ENCODE measurements at regions not wholly inside any gene's neighbourhood (a gene's known extent, or its start where the extent isn't known, plus 50 kb on each side); places are given as distances from the start of the nearest gene placed in this dataset.

DNA sequence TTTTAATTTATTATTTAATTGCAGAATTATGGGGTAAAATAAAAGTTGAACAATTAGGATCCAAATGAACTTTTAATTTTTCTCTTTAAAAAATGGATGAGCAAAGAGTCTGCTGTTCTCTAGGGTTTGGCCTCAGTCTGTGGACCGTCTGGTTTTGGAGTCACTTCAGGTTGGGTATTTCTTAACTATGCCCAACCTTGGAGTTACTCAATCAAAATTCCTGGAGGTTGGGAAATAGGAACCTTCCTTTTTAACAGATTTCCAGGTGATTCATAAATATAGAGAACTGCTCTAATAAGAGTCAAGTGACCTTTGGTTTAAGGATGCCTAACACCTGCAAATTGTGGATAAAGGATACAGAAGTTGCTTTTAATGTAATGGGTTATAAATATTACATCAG, 241.5 kb upstream of the GCFC2 start:
- H3K4me2 ChIP-seq (ENCODE audit: low read depth, low read length, poor library complexity, severe bottlenecking) = no peak overlapping the region
- no peaks in the 10 kb centered on the region for H3F3A ChIP-seq (ENCODE audit: low read depth)
- H3K9ac ChIP-seq (ENCODE audit: low read depth, low read length, poor library complexity, severe bottlenecking) = no peak overlapping the region
- no peak overlapping the region for H3K4me3 ChIP-seq (ENCODE audit: low read length, poor library complexity, severe bottlenecking)
- H3K36me3 ChIP-seq (ENCODE audit: insufficient read depth, low read length) = no peaks in the 10 kb centered on the region
- no peaks in the 10 kb centered on the region for H3K27me3 ChIP-seq (ENCODE audit: insufficient read depth, low read length, poor library complexity, severe bottlenecking)
- H3K9me2 ChIP-seq (replicated peaks; ENCODE audit: low read depth, low read length) = no peaks in the 10 kb centered on the region
- no peaks in the 10 kb centered on the region for H4K20me1 ChIP-seq (ENCODE audit: insufficient read depth, low read length, poor library complexity, severe bottlenecking)
- no peak overlapping the region for H2AFZ ChIP-seq (ENCODE audit: low read length)
- no peaks in the 10 kb centered on the region for H3K4me1 ChIP-seq (ENCODE audit: insufficient read depth, low read length, poor library complexity, severe bottlenecking)
- no peaks in the 10 kb centered on the region for H3K9me3 ChIP-seq (ENCODE audit: insufficient read depth, low read depth, low read length)
- TF ChIP-seq, protein P1, sequence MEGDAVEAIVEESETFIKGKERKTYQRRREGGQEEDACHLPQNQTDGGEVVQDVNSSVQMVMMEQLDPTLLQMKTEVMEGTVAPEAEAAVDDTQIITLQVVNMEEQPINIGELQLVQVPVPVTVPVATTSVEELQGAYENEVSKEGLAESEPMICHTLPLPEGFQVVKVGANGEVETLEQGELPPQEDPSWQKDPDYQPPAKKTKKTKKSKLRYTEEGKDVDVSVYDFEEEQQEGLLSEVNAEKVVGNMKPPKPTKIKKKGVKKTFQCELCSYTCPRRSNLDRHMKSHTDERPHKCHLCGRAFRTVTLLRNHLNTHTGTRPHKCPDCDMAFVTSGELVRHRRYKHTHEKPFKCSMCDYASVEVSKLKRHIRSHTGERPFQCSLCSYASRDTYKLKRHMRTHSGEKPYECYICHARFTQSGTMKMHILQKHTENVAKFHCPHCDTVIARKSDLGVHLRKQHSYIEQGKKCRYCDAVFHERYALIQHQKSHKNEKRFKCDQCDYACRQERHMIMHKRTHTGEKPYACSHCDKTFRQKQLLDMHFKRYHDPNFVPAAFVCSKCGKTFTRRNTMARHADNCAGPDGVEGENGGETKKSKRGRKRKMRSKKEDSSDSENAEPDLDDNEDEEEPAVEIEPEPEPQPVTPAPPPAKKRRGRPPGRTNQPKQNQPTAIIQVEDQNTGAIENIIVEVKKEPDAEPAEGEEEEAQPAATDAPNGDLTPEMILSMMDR (conservative IDR thresholded peaks at IDR 0.05; ENCODE audit: low read length) = no peak
- no peak for TF ChIP-seq EZH2phosphoT487 (IDR thresholded peaks at IDR 0.05; ENCODE audit: borderline replicate concordance)
- H3K79me2 ChIP-seq (ENCODE audit: insufficient read depth, low read length) = no peaks in the 10 kb centered on the region

DNA sequence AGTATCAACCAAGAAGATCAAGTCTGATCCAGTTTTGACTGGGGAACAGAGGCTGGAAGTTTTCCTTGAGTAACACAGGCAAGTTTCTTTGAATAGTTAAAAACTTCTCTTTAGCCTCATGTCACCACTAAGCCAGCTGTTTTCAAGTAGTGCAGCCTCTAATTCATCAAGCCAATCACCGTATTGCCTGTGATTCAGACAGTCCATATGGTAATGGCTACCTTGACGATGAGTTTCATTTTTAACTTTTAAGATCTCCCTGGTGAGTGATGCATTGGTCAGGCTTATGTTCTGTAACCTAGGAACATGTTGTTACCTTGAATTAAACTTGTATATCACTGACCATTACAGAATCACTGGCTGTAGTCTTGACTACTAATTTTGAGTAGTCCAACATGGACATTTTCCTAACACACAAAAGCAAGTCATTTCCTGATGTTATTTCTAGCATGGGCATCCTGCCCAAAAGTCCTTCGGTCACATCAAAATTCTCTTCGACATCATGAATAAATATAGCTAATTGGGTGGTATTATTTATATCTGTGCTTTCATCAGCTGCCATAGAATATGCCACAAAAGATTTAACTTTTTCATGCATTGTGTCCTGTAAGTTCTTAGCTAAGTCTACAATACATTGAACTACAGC, 238.8 kb upstream of the GCFC2 start:
- no peaks in the 10 kb centered on the region for H3K9me2 ChIP-seq (replicated peaks; ENCODE audit: low read depth, low read length)
- H3K4me3 ChIP-seq (ENCODE audit: low read length, poor library complexity, severe bottlenecking) = no peak overlapping the region
- no peaks in the 10 kb centered on the region for H3K9me3 ChIP-seq (ENCODE audit: insufficient read depth, low read depth, low read length)
- no peaks in the 10 kb centered on the region for H3F3A ChIP-seq (ENCODE audit: low read depth)
- H3K4me1 ChIP-seq (ENCODE audit: insufficient read depth, low read length, poor library complexity, severe bottlenecking) = no peaks in the 10 kb centered on the region
- no peak overlapping the region for H3K4me2 ChIP-seq (ENCODE audit: low read depth, low read length, poor library complexity, severe bottlenecking)
- H4K20me1 ChIP-seq (ENCODE audit: insufficient read depth, low read length, poor library complexity, severe bottlenecking) = no peaks in the 10 kb centered on the region
- no peak overlapping the region for H3K9ac ChIP-seq (ENCODE audit: low read depth, low read length, poor library complexity, severe bottlenecking)
- TF ChIP-seq, protein P1 (conservative IDR thresholded peaks at IDR 0.05; ENCODE audit: low read length) = no peak
- no peak for TF ChIP-seq EZH2phosphoT487 (IDR thresholded peaks at IDR 0.05; ENCODE audit: borderline replicate concordance)
- no peaks in the 10 kb centered on the region for H3K27me3 ChIP-seq (ENCODE audit: insufficient read depth, low read length, poor library complexity, severe bottlenecking)
- no peaks in the 10 kb centered on the region for H3K79me2 ChIP-seq (ENCODE audit: insufficient read depth, low read length)
- H2AFZ ChIP-seq (ENCODE audit: low read length) = no peak overlapping the region
- H3K36me3 ChIP-seq (ENCODE audit: insufficient read depth, low read length) = no peaks in the 10 kb centered on the region

GRCh38 chr2:75936311-75936710, 225.6 kb upstream of the GCFC2 start:
- no peak overlapping the region for H2AFZ ChIP-seq (ENCODE audit: low read length)

More at GRCh38 chr2:75936311-75936710, 225.6 kb upstream of the GCFC2 start:
- no peaks in the 10 kb centered on the region for H3K36me3 ChIP-seq (ENCODE audit: insufficient read depth, low read length)
- H4K20me1 ChIP-seq (ENCODE audit: insufficient read depth, low read length, poor library complexity, severe bottlenecking) = no peaks in the 10 kb centered on the region
- H3F3A ChIP-seq (ENCODE audit: low read depth) = no peaks in the 10 kb centered on the region
- no peaks in the 10 kb centered on the region for H3K9me2 ChIP-seq (replicated peaks; ENCODE audit: low read depth, low read length)
- no peaks in the 10 kb centered on the region for H3K27me3 ChIP-seq (ENCODE audit: insufficient read depth, low read length, poor library complexity, severe bottlenecking)
- no peaks in the 10 kb centered on the region for H3K79me2 ChIP-seq (ENCODE audit: insufficient read depth, low read length)
- no peaks in the 10 kb centered on the region for H3K9me3 ChIP-seq (ENCODE audit: insufficient read depth, low read depth, low read length)
- TF ChIP-seq, protein P1 (conservative IDR thresholded peaks at IDR 0.05; ENCODE audit: low read length) = no peak
- TF ChIP-seq EZH2phosphoT487 (IDR thresholded peaks at IDR 0.05; ENCODE audit: borderline replicate concordance) = no peak
- no peak overlapping the region for H3K4me2 ChIP-seq (ENCODE audit: low read depth, low read length, poor library complexity, severe bottlenecking)
- no peak overlapping the region for H3K4me3 ChIP-seq (ENCODE audit: low read length, poor library complexity, severe bottlenecking)
- H3K9ac ChIP-seq (ENCODE audit: low read depth, low read length, poor library complexity, severe bottlenecking) = no peak overlapping the region
- H3K4me1 ChIP-seq (ENCODE audit: insufficient read depth, low read length, poor library complexity, severe bottlenecking) = no peaks in the 10 kb centered on the region
